Thymus (tissue), 11 donors: ENCODE measurements at regions not wholly inside any gene's neighbourhood (a gene's known extent, or its start where the extent isn't known, plus 50 kb on each side); places are given as distances from the start of the nearest gene placed in this dataset.

Experiments used
- DNase-seq, 9 donors: peaks; one replicate each; pipeline ENCODE4 v3.0.0-alpha.2; 2013; ENCODE audit warnings: low spot score in 9 of 9, low read depth in 6 of 9, missing footprints in 1 of 9
- H3K27ac ChIP-seq, 2 donors: one replicate each; pipeline ENCODE4 v1.5.1; 2013; ENCODE audit warnings: control low read depth in 1 of 2, low read depth in 1 of 2, low read length in 1 of 2, mild to moderate bottlenecking in 1 of 2, moderate library complexity in 1 of 2
- H3K27me3 ChIP-seq, 2 donors: one replicate each; pipeline ENCODE4 v1.5.1; 2013; ENCODE audit warnings: low read length in 1 of 2; ENCODE audit not compliant: control insufficient read depth in 2 of 2, insufficient read depth in 1 of 2
- H3K36me3 ChIP-seq, 2 donors: one replicate each; pipeline ENCODE4 v1.5.1; 2013; ENCODE audit warnings: low read length in 1 of 2, mild to moderate bottlenecking in 1 of 2, moderate library complexity in 1 of 2; ENCODE audit not compliant: control insufficient read depth in 2 of 2, insufficient read depth in 2 of 2
- H3K4me1 ChIP-seq, 2 donors: one replicate each; pipeline ENCODE4 v1.5.1; 2013; ENCODE audit warnings: low read length in 2 of 2; ENCODE audit not compliant: control insufficient read depth in 2 of 2, insufficient read depth in 2 of 2
- H3K4me3 ChIP-seq, 2 donors: one replicate each; pipeline ENCODE4 v1.5.1; 2013; ENCODE audit warnings: low read length in 2 of 2, control low read depth in 1 of 2, mild to moderate bottlenecking in 1 of 2
- H3K9me3 ChIP-seq, 2 donors: one replicate each; pipeline ENCODE4 v1.5.1; 2013; ENCODE audit warnings: low read length in 1 of 2, mild to moderate bottlenecking in 1 of 2; ENCODE audit not compliant: control insufficient read depth in 2 of 2, insufficient read depth in 1 of 2
- WGBS: extraction: QIAGEN DNeasy Blood & Tissue Kit; methylation state at CpG from one replicate; pipeline ENCODE4 v1.1.7; 2013; 5-methylcytosine and 5-hydroxymethylcytosine counted together
- donor health status: healthy.

DNA sequence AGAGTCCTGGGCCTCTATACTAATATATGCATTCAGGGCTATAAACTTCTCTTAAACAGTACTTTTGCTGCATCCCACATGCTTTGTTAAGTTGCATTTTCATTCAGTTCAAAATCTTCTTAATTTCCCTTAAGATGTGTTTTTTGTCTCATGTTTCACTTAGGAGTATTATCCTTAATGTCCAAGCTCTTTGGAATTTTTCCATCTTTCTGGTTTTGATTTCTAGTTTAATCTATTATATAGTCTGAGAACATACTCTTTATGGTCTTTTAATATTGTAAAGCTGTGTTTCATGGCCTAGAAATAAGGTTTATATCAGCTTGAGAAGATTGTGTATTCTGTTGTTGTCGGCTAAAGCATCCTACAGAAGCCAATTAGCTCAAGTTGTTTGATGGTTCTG is 1041.8 kb downstream of the PLA2G4A start:
- DNase-seq: no peak
- H3K36me3 ChIP-seq: no peaks in the 10 kb centered on the region
- no peaks in the 10 kb centered on the region for H3K27me3 ChIP-seq
- no peak overlapping the region for H3K27ac ChIP-seq
- no peak overlapping the region for H3K4me3 ChIP-seq
- H3K9me3 ChIP-seq: no peaks in the 10 kb centered on the region
- WGBS: 85% methylated on average over 1 of the region's 1 CpG
- no peaks in the 10 kb centered on the region for H3K4me1 ChIP-seq

GRCh38 chr1:187871177-187871845 is 1042.6 kb downstream of the PLA2G4A start:
- Histone ChIP-seq H3K27me3 (no peaks in the 10 kb centered on the region), H3K4me3 (no peak overlapping the region), H3K9me3 (no peaks in the 10 kb centered on the region), H3K36me3 (no peaks in the 10 kb centered on the region), H3K4me1 (no peaks in the 10 kb centered on the region), H3K27ac (no peak overlapping the region)
- DNase-seq: no peak
- 47% methylated on average over 2 of the region's 2 CpGs for WGBS

DNA sequence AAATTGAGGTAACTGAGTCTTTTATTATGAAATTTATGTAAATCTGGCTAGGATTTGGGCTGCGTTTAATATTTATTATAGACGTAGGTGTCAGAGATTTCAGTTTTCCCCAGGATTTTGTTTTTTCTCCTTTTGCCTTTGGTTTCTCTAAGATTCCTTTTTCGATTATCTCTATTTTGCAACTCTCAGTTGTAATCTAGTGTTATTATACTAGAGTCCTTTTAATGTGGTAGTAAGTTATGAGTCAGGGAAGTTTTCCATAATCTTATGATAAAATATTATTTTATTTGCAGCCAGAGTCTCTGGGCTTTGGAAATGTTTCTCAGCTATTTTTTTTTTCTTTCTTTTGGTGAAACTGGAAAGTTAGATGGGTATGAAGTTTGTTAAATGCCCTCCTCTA is 1043.8 kb downstream of the PLA2G4A start:
- Histone ChIP-seq H3K27ac (no peak overlapping the region), H3K4me3 (no peak overlapping the region), H3K27me3 (no peaks in the 10 kb centered on the region), H3K4me1 (no peaks in the 10 kb centered on the region), H3K9me3 (no peaks in the 10 kb centered on the region), H3K36me3 (no peaks in the 10 kb centered on the region)
- DNase-seq: no peak
- WGBS: 94% methylated on average over 3 of the region's 3 CpGs

DNA sequence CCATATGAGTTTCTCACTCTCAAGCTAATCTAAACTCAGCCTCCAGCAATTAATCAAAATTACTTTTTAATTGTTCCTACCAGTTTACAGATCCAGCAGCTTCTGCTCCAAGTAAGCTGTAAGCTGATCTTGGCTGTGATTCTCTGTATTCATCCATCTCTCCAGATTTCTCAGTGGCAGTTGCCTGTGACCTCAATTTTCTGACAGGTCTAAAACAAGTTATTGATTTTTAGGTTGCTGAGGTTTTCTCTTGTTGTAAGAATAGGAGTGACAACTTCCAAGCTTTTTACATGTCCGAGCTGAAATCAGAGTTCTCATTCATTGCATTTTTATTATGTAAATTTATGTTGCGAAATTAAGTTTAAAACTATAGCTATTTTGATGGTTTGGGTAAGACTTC is 1044.4 kb downstream of the PLA2G4A start:
- Histone ChIP-seq H3K4me3 (no peak overlapping the region), H3K36me3 (no peaks in the 10 kb centered on the region), H3K9me3 (no peaks in the 10 kb centered on the region), H3K27me3 (no peaks in the 10 kb centered on the region), H3K4me1 (no peaks in the 10 kb centered on the region), H3K27ac (no peak overlapping the region)
- no peak for DNase-seq
- WGBS: 88% methylated on average over 2 of the region's 2 CpGs

DNA sequence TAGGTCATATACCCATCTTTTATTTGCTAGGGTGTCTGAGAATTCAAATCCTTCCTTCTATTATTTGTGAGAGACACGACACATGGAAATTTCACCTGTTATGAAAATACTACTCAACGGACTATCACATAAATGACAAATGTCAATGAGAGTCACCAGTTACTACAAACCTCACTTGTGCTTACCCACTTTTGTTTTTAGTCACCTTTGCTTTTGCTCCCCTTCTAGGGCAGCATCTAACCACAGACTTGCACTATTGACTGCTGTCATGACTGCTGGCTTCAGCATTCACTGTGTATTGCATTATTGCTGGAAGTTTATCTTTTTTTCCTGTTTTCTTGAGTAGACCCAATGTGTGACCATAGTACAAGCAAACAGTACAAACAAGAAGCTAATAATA is 1048.0 kb downstream of the PLA2G4A start:
- no peaks in the 10 kb centered on the region for H3K4me1 ChIP-seq
- WGBS: 97% methylated on average over 2 of the region's 2 CpGs
- H3K27me3 ChIP-seq: no peaks in the 10 kb centered on the region
- no peak overlapping the region for H3K4me3 ChIP-seq
- DNase-seq: no peak
- H3K27ac ChIP-seq: no peak overlapping the region
- no peaks in the 10 kb centered on the region for H3K9me3 ChIP-seq
- H3K36me3 ChIP-seq: no peaks in the 10 kb centered on the region

GRCh38 chr1:187877220-187877619 is 1048.5 kb downstream of the PLA2G4A start:
- WGBS: 72% methylated on average over 5 of the region's 5 CpGs

DNA sequence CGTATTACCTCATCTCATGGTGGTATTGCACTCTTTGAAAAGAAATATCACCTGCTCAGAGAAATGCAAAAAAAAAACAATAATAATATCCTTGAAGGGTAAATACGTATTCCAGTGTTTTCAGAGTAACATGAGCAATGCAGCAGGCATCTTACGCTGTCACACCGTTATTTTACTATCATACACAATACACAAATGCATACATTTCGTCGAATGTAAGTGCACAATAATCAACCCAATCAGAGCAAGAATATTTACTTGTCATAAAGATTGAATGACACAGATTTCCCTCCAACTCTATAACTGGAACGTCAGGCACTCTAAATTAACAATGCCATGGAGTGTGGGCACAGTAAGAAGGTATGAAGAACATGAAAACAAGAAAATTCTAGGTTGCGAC is 1050.1 kb downstream of the PLA2G4A start:
- no peaks in the 10 kb centered on the region for H3K4me1 ChIP-seq
- H3K9me3 ChIP-seq: no peaks in the 10 kb centered on the region
- 86% methylated on average over 8 of the region's 8 CpGs for WGBS
- H3K4me3 ChIP-seq: no peak overlapping the region
- no peak for DNase-seq
- H3K27me3 ChIP-seq: no peaks in the 10 kb centered on the region
- no peak overlapping the region for H3K27ac ChIP-seq
- no peaks in the 10 kb centered on the region for H3K36me3 ChIP-seq

More at GRCh38 chr1:187877220-187877619, 1048.5 kb downstream of the PLA2G4A start:
- Histone ChIP-seq H3K4me3 (no peak overlapping the region), H3K36me3 (no peaks in the 10 kb centered on the region), H3K4me1 (no peaks in the 10 kb centered on the region), H3K27ac (no peak overlapping the region), H3K27me3 (no peaks in the 10 kb centered on the region), H3K9me3 (no peaks in the 10 kb centered on the region)
- no peak for DNase-seq

- H3K27ac ChIP-seq: no peak overlapping the region
- no peak for DNase-seq
- no peaks in the 10 kb centered on the region for H3K4me1 ChIP-seq
- no peaks in the 10 kb centered on the region for H3K27me3 ChIP-seq
- H3K36me3 ChIP-seq: no peaks in the 10 kb centered on the region
- 95% methylated on average over 2 of the region's 2 CpGs for WGBS
- H3K9me3 ChIP-seq: no peaks in the 10 kb centered on the region
- no peak overlapping the region for H3K4me3 ChIP-seq
Measured at GRCh38 chr1:187883356-187883755, 1054.6 kb downstream of the PLA2G4A start.

- no peaks in the 10 kb centered on the region for H3K9me3 ChIP-seq
- WGBS: 32% methylated on average over 4 of the region's 4 CpGs
- no peaks in the 10 kb centered on the region for H3K36me3 ChIP-seq
- no peak overlapping the region for H3K4me3 ChIP-seq
- H3K27me3 ChIP-seq: no peaks in the 10 kb centered on the region
- H3K27ac ChIP-seq: no peak overlapping the region
- no peaks in the 10 kb centered on the region for H3K4me1 ChIP-seq
- no peak for DNase-seq
Measured at GRCh38 chr1:187891993-187892682, 1063.4 kb downstream of the PLA2G4A start.
